HG02642 (cell line): ENCODE measurements at regions not wholly inside any gene's neighbourhood (a gene's known extent, or its start where the extent isn't known, plus 50 kb on each side); places are given as distances from the start of the nearest gene placed in this dataset.
"Not testable (repeated sequence)": the region's sequence is repeated elsewhere in the genome, so short reads cannot be mapped to it uniquely, and the experiment has no call there.

Source experiments
- ATAC-seq: cut with Tn5 transposase; IDR thresholded peaks from one replicate; pipeline ENCODE4 v1.9.1; 2021; ENCODE audit warnings: mild to moderate bottlenecking; ENCODE audit not compliant: unreplicated experiment, poor library complexity

DNA sequence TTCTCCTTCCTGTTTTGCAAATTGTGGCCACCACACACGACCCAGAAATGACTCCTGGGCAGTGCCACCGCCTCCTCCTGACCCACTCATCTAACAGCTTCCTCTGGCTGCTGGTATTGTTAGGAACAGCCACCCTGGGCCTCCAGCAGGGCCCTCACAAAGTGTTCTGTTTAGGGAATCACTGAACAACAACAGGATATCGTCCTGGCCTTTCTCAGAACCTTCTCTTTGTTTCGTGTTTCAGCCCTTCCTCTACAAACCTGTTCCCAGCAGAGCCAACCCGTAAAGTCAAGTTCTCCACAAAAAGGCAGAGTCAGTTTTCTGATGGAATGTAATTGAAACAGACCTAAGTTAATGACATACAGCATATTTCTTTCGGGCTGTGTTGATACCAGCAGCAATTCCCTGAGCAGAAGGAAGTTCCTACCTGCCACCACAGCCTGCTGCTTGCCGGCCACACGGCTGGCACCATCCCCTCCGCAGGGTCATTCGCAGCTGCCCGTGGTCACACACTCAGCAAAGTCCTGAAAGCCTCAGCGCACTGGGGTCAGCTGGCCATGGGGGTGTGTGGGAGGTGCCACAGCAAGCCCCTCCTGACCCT, 91.7 kb upstream of the PITRM1 start:
- ATAC-seq: no peak

GRCh38 chr10:3263747-3264146, 91.2 kb upstream of the PITRM1 start:
- no peak for ATAC-seq

DNA sequence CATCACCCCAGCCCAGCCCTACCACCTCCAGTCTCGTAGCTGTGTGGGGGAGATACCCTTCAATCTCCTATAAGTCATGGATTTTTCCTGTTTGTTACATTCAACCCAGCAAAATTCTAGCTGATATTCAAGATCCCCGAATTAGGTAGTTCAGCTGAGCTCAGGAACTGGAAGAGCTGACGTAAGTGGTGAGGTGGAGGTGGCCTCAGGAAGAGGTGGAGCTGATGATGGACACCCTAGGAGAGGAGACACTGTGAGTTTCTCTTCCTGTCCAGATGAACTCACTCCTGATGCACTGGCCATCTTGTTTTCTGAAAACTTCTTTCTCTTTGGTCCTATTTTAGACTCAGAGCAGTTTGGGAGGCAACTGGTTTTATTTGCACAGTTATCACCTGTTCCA, 90.5 kb upstream of the PITRM1 start:
- no peak for ATAC-seq

- ATAC-seq: no peak
Observed at GRCh38 chr10:3261921-3262320, 89.3 kb upstream of the PITRM1 start.

GRCh38 chr10:3260066-3260834, 87.7 kb upstream of the PITRM1 start:
- ATAC-seq: no peak

DNA sequence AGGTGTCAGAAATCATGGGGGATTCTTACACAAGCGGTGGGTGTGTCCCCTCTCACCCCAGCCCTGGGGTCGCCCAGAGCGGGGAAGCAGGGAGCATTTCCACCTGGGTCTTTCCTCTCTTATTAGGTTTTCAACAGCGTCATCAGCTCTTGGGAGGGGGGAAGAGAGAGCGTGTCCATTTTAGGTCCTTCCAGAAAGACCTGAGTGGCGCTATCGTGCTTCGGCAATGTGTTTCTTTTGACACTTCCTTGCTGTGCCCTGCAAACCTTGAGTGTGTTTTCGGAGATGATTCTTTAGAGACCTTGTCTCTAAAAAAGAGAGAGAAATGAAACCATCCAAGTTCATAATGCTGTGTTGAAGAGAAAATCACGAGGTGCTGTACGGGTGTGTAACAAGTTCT, 86.9 kb upstream of the PITRM1 start:
- no peak for ATAC-seq

GRCh38 chr10:3258394-3258793, 85.8 kb upstream of the PITRM1 start:
- no peak for ATAC-seq

DNA sequence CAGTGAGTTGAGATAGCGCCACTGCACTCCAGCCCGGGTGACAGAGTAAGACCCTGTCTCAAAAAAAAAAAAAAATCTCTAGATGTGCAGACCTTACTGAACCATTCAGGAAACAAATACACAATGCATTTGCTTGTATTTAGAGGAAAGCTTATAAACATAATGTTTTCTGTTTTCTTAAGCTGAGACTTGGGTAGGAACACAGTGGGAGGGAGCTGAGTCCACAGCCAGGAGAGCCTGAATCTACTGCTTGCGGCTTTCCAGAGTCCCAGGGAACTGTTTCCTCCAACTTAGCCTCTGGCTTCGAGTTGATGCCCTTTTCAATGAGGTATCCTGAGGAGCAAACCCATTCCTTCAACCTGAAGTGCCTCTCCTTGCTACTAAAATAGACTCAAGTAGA, 83.0 kb upstream of the PITRM1 start:
- ATAC-seq: no peak

- ATAC-seq: no peak
Observed at GRCh38 chr10:3255075-3255474, 82.5 kb upstream of the PITRM1 start.

- not testable (repeated sequence) for ATAC-seq
Observed at GRCh38 chr10:3253974-3254373, 81.4 kb upstream of the PITRM1 start.

DNA sequence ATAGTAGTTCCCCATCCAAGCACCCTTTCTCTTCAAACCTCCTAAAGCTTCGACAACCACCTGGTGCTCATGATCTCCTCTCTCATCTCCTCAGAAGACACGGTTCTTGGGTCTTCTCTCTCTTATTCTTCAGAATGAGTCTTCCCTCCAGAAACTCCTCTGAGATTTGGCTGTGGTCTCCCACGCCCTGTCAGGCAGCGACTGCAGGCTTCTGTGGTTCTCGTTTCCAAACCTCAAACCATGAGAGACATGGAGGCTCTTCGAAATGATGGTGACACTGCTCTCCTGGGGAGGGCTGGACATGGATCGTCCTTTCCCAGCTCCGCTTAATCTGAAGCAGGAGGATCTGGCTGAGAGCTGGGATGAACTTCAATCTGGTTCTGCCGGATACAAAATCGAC, 78.6 kb upstream of the PITRM1 start:
- no peak for ATAC-seq

DNA sequence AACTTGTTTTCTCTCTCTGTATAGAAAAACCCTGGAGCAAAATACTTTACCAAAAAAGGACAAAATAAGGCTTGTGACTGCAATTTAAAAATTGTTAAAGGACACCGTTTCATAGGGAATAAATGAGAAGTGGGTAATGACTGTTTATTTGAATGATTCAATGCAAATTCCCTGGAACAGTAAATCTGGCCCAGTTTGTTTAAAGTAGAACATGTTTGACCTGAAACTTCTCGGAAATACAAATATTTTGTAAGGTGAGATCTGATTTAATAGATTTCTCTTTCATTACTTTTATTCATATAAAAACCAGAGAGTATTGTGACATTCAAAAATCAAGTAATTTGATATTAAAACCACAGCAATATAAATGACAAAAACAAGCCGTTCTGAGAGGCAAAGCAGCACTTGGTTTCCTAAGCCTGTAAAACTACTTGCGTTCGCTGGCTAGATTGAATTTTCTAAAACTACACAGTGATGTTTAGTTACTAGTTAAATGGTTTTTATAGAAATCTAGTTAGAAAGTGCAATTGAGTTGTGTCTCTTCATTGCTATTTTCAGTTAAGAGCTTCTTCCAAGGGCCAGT, 76.8 kb upstream of the PITRM1 start:
- no peak for ATAC-seq

GRCh38 chr10:3248526-3249306, 76.1 kb upstream of the PITRM1 start:
- no peak for ATAC-seq

DNA sequence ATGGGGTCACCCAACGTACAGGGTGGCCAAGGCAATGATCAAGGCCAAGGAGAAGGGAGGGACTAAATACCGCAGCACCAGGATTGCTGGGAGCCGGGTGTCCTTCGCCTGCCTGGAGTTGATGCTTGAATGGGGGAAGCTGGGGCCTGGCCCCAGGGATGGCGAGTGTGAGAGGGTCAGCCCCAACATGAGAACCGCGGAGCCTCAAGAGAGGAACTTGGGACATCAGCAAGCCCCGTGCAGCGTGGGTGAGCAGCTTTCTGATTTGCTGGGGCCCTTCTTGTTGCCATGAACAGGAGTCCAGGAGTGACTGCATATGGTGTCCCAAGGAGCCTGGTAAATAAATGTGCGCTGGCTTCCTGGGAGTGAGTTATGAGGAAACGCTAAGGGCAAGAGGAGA, 72.8 kb upstream of the PITRM1 start:
- no peak for ATAC-seq

DNA sequence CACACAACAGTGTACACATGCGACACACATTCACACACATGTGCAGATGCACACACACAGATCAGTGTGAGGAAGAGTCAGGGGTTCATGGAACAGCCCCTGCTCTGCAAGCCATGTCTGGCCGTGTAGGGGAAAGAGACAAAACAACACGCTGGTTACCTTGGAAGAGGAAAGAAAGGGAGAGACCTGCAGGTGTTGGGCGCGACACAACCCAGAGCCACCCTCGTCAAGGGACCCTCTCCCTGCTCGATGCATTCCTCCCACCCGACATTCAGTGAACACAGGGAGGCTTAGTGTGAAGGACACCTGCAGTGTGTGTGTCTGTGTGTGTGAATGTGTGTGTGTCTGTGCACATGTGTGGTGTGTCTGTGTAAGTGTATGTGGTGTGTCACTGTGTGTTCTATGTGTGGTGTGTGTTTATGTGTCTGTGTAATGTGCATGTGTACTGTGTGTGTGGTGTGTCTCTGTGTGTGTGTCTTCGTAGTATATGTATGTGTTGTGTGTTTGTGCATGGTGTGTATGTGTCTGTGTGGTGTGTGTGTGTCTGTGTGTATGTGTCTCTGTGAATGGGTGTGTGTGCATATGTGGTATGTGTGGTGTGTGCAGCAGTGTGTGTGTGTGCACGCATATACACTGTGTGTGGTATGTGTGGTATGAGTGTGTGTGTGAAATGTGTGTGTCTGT, 69.5 kb upstream of the PITRM1 start:
- ATAC-seq: no peak

GRCh38 chr10:3241274-3241921, 68.8 kb upstream of the PITRM1 start:
- no peak for ATAC-seq

DNA sequence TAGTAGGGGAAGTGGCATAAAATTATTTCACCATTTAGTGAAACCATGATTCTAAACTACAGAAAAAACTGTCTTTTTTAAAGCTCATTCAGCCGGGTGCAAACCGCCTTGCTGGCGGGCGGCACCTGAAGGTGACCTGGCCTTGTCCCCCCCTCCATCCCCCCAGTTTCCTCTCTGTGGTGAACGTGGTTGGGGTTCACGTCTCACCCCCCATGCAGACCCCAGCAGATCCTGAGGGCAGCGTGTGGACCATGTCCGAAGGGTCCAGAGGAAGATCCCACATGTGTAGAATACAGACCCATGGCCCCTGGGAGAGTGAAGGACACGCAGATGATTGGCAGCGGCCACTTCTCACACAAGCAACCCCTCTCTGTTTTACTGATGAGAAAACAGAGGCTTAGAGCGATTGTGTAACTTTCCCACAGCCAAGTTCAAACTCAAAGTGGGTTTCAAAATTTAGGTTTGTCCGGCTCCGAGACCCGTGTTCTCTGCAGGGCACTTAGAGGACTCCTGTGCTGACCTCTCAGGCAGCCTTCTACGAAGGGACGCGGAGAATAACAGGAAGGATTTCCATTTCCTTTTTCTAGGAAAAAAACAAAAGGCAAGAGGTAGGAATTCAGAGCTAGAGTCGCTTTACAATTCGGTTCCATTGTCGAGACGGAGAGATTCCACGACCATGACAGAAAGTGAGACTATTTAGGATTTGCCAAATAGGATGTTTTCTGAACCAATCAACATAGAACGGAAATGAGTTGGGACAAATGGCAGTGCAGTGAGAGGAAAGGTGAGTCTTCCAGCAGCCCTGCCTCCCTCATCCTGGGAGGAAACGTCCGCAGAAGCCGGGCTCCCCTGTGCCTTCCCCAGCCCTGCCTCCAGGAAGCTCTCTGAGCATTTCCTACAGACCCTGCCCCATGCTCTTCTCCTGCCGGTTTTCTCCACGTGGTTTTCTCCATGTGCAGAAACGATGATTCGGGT, 67.6 kb upstream of the PITRM1 start:
- no peak for ATAC-seq

DNA sequence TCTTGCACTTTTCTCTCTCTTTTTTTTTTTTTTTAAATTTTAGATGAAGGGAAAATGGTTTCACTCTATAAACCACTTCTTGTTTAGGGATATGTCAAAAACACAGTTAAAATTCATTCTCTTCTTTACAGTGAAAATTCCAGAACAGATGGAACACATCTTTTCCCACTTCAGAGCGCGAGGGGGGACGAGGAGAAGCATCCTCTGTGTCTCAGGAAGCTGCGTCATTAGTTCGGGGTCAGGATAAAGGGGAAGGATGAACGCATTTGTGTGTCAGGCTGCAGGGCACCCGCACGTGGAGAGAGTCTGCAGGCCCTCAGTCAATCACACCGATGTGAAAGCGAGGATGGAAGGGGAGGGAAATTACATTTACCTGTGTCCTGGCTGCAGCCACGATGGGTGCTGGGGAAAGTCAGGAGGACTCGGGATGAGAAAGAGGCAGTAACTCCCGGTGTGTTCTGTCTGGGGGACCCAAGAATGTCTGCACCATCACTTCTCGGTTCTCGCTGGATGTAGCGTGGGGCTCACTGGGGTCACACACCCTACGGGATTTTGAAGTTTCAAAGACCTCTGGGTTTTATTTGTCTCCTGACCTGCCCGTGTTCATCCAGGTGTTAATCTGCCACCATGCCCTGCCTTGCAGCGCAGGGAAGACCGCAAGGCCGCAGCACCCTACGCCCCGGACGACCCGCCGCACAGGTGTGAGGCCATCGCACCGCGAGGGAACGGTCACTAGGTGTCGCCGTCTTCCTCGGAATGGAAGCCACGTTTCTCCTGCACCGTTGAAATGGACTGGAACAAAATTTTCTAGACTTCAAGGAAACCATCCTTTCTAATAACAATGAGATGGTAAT, 66.7 kb upstream of the PITRM1 start:
- peak; percentile 74 for ATAC-seq
